RWPE1 (cell line): ENCODE measurements at regions not wholly inside any gene's neighbourhood (a gene's known extent, or its start where the extent isn't known, plus 50 kb on each side); places are given as distances from the start of the nearest gene placed in this dataset.

Source experiments
- CTCF ChIA-PET: fragments of 350-600 bp; sonication (Branson Sonifier 250); formaldehyde crosslinking; extraction: SDS; loops from one replicate; lab custom pipeline; 2021; lab: Yijun Ruan, JAX
- POLR2A ChIA-PET: fragments of 400-600 bp; formaldehyde crosslinking; extraction: SDS; loops from one replicate; lab custom pipeline; 2020; ENCODE audit warnings: antibody characterized with exemption; ENCODE audit not compliant: low non-redundant PET; lab: Yijun Ruan, JAX
- DNase-seq: peaks from one replicate; pipeline ENCODE4 v3.0.0; 2012; ENCODE audit warnings: low spot score
- H3K27ac ChIP-seq: fragments of 450-650 bp; 2 replicates; pipeline ENCODE4 v1.5.1; 2017
- TF ChIP-seq, protein P1 (sequence below): fragments of 450-650 bp; conservative IDR thresholded peaks from 2 replicates; pipeline ENCODE4 v1.5.1; 2017; ENCODE audit warnings: low read depth, mild to moderate bottlenecking

DNA sequence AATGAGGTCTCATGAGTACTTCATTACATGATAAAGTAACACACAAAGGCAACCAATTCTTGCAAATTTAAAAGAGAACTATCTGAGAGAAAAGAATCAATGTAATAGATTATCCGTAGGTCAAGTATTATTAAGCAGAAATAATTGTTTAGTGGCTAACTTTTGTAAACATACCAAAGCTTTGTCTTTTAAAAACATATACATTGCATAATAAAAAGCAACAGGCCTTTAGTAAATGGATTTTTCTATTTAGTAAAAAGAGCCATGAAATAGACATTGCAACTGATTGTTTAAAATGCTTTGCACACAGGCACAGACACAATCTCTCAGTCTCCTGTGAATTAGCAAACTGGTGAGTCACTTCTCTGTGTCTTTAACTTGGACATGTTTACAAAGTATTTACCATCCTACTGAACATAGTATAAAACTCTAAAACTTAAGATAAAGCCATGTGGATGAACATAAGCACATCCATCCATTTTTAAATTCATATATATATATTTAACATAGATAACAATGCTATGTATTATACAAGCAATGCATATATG is 518.7 kb upstream of the MGAT4C start:
- CTCF ChIA-PET, result interaction anchor here (0.6 kb wide), 1 partner anchor 474 kb away, joined by 3 read pairs; no protein-coding TSS in a partner anchor
- TF ChIP-seq, protein P1, sequence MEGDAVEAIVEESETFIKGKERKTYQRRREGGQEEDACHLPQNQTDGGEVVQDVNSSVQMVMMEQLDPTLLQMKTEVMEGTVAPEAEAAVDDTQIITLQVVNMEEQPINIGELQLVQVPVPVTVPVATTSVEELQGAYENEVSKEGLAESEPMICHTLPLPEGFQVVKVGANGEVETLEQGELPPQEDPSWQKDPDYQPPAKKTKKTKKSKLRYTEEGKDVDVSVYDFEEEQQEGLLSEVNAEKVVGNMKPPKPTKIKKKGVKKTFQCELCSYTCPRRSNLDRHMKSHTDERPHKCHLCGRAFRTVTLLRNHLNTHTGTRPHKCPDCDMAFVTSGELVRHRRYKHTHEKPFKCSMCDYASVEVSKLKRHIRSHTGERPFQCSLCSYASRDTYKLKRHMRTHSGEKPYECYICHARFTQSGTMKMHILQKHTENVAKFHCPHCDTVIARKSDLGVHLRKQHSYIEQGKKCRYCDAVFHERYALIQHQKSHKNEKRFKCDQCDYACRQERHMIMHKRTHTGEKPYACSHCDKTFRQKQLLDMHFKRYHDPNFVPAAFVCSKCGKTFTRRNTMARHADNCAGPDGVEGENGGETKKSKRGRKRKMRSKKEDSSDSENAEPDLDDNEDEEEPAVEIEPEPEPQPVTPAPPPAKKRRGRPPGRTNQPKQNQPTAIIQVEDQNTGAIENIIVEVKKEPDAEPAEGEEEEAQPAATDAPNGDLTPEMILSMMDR, result no peak

DNA sequence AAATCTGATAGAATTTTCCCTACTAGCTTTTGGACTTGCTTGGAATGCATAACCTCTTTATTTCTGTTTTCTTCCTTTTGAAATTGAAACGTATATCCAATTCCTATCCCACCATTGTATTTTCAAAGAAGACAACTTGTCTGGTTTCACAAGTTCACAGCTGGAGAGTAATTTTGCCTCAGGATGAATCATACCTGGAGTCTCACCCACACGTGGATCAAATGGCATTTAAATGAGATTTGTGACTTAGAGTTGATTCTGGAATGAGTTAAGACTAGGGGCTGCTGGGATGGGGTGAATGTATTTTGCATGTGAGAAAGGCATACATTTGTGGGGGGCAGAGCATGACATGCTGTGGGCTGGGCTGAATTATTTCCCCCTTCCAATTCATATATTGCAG is 516.5 kb upstream of the MGAT4C start:
- H3K27ac ChIP-seq, result no peak overlapping the region
- DNase-seq, result peak; percentile 3
- ChIA-PET POLR2A (no interaction called here), CTCF (no interaction called here)
- TF ChIP-seq, protein P1, result no peak

More for the DNA sequence above, 518.7 kb upstream of the MGAT4C start:
- POLR2A ChIA-PET, result no interaction called here
- no peak overlapping the region for H3K27ac ChIP-seq
- no peak for DNase-seq

DNA sequence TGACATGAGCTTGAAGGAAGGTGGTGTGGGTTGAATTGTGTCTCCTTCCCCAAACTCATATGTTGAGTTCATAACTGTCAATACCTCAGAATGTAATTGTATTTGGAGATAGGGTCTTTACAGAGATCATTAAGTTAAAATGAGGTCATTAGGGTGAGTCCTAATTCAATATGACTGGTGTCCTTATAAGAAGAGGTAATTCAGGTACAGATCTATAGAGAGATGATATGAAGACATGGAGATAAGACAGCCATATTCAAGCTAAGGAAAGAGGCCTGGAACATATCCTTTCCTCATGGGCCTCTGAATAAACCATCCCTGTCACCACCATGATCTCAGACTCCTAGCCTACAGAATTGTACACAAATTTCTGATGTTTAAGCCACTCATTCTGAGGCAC is 514.7 kb upstream of the MGAT4C start:
- POLR2A ChIA-PET, result no interaction called here
- no peak overlapping the region for H3K27ac ChIP-seq
- CTCF ChIA-PET, result no interaction called here
- TF ChIP-seq, protein P1, result no peak
- DNase-seq, result no peak

DNA sequence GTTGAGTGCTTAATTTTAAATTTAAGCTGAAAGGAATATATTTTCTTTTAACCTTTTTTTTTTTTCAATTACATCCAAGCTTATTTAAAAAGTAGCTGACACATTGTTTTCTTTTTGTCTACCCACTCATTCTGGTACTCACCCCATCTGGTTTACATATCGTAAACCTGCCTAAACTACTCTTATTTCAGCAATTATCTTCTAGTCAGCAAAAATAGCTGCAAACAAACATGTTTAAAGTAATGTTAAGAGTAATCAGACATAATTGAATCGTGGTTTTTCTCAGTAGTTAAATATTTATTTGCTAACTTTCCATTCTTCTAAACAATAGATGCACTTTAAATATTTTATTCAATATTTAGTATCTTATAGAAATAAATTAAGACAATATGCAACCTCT is 492.7 kb upstream of the MGAT4C start:
- no peak for DNase-seq
- ChIA-PET CTCF (interaction anchor here (0.6 kb wide), 1 partner anchor 283 kb away, joined by 5 read pairs; no protein-coding TSS in a partner anchor), POLR2A (no interaction called here)
- no peak overlapping the region for H3K27ac ChIP-seq
- TF ChIP-seq, protein P1, result no peak

DNA sequence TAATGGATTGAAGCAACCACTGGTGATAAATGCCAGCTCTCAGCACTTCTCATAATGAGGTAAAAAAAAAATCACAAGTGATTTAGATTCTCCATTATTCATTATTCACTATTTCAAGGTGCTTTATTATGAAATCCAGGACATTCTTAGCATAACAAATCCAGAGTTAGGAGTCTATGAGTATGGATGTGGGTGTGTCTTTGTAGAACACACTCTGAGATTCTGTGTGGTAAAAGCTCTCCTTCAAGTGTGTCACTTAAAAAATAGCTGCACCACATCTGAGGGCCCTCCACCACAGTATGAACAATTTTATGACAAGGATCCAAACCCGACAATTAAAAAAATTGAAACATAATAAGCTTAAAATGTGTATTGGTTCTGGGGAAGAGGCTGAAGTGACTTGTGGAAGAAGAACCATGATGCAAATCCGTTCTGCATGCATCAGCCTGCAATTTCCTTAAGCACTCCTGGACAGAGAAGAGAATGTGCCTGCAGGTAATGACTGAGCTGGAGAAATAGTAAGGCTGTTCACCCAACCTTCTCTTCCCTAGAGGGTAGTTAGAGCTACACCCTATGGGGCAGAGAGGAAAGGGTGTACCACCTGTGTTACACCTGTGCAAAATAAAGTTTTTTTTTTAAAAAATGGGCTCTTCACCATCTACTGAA is 488.5 kb upstream of the MGAT4C start:
- no peak overlapping the region for H3K27ac ChIP-seq
- CTCF ChIA-PET, result interaction anchor here (0.7 kb wide), 1 partner anchor 15 kb away, joined by 3 read pairs; no protein-coding TSS in a partner anchor
- POLR2A ChIA-PET, result no interaction called here
- no peak for DNase-seq
- TF ChIP-seq, protein P1, result no peak

DNA sequence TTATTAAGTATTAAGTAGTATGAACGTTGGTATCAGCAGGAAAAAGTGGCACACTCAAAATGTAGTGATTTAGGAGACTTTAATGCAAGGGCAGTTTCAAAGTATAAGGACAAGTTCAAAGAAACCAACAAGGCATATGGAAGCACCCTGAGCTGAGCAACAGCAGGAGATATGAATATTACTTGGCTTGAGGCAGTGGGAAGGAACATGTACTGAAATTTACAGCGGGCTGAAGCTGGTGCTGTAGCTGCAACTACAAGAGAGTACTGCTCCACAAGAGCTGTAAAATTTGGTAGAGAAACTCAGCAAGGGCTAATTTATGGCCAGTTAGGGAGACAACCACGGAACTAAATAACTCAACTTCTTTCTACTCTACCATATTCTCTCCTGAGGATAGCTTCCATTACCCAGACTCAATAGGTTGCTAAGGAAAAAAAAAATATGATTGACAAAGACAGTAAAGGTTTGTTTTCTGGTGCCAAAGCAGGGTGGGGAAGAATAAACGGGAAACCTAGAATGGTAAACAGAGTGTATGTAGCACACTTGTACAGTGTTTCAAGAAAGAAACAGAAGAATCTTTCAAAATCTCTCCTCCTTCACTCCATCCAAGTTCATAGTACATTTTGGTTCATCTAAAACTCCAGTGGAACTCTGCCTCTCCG is 487.8 kb upstream of the MGAT4C start:
- ChIA-PET CTCF (interaction anchor here (0.7 kb wide), 2 partner anchors 16 to 1956 kb away, joined by 3 read pairs; no protein-coding TSS in a partner anchor), POLR2A (no interaction called here)
- DNase-seq, result no peak
- no peak overlapping the region for H3K27ac ChIP-seq
- TF ChIP-seq, protein P1, result no peak
